GM21723 (cell line): ENCODE measurements at regions not wholly inside any gene's neighbourhood (a gene's known extent, or its start where the extent isn't known, plus 50 kb on each side); places are given as distances from the start of the nearest gene placed in this dataset.
"Not testable (repeated sequence)": the region's sequence is repeated elsewhere in the genome, so short reads cannot be mapped to it uniquely, and the experiment has no call there.

Experiments
- ATAC-seq: cut with Tn5 transposase; IDR thresholded peaks from one replicate; pipeline ENCODE4 v1.9.1; 2021; ENCODE audit warnings: mild to moderate bottlenecking, moderate library complexity; ENCODE audit not compliant: unreplicated experiment

DNA sequence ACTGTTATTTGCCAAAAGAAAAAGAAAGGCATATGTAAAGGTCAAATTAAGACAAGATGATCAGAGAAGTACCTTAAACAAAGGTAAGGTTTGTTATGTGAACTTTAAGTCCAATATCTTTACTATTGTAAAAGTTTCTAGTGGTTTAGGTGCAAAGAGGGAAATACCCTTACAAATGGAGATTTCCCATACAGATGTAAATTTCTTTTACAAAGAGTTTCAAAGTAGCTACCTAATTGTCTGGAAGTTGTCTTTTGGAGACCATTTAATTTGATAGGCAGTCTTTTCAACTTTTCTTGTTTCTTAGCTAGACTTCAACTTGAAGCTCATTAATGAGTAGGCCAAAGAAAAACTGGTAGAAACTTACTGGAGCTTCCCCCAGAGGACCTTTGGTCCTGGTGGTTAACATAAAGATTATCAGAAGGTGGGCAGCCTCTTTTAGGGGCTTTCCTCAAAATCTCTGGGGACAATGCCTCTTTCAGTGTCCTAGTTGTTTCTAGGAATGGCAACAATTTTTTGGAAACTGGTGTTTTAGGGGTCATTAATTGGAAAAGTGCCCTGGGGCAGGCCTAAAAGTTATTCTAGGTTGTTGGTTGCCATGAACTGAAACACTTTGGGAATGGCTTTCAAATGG lies 297.3 kb downstream of the GUCY2F start:
- ATAC-seq = no peak

GRCh38 chrX:109172091-109172602 lies 309.7 kb downstream of the GUCY2F start:
- no peak for ATAC-seq

- no peak for ATAC-seq
Observed at GRCh38 chrX:109155161-109155560, 326.7 kb downstream of the GUCY2F start.

GRCh38 chrX:109144173-109144572 lies 337.7 kb downstream of the GUCY2F start:
- ATAC-seq = not testable (repeated sequence)

DNA sequence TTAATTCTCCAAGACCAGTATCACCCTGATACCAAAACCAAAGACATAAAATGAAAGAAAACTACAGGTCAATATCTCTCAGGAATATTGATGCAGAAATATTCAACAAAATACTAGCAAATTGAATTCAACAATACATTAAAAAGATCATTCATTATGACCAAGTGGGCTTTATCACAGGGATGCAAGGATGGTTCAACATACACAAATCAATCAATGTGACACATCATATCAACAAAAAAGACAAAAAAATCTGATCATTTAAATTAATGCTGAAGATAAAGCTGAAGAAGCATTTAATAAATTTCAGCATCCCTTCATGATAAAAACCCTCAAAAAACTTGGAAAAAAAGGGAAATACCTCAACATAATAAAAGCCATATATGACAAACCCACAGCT lies 341.4 kb downstream of the GUCY2F start:
- ATAC-seq = no peak

DNA sequence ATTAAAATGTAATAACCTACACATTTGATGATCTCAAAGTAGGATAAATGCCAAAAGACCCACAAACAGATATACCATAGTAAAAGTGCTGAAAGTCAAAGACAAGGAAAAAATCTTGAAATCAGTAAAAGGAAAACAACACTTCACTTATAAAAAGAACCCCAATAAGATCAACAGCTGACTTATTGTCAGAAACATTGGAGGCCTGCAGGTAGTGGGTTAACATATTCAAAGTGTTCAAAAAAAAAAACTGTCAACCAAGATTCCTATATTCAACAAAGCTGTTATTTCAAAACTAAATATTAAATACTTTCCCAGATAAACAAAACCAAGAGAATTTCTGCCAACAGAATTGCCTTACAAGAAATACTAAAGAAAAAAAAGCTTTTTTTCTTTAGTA lies 347.1 kb downstream of the GUCY2F start:
- ATAC-seq = no peak

- ATAC-seq = no peak
Observed at GRCh38 chrX:109125304-109125703, 356.6 kb downstream of the GUCY2F start.

DNA sequence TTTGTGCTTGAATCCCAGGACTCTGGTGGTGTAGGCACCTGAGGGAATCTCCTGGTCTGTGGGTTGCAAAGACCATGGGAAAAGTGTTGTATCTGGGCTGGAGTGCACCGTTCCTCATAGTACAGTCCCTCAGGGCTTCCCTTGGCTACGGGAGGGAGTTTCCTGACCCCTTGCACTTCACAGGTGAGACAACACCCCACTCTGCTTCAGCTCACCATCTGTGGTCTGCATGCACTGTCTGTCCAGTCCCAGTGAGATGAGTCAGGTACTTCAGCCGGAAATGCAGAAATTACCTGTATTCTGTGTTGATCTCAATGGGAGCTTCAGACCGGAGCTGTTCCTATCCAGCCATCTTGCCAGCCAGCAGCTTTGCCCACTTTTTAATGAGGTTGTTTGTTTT lies 353.0 kb upstream of the IRS4 start:
- no peak for ATAC-seq

GRCh38 chrX:109077788-109078187 lies 341.4 kb upstream of the IRS4 start:
- ATAC-seq = no peak

- not testable (repeated sequence) for ATAC-seq
Observed at GRCh38 chrX:109054181-109054581, 317.8 kb upstream of the IRS4 start.

DNA sequence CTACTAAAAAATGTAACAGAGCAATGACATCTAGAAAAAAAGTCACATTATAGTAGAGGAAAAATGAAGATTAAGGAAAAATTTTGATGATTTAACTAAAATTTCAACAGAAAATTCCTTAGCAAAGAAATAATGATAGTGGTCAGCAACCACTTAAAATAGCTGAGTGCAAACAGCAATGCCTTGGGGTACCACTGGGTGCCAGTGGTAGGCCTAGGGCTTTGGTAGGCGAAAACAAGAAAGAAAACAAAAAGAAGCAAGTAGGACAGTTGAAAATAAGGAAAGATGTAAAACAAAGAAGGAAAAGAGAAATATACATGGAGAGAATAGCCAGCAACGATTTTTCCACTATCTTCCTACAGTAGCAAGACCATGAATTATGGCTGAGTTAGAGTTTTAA lies 313.5 kb upstream of the IRS4 start:
- ATAC-seq = no peak

GRCh38 chrX:109049416-109049815 lies 313.1 kb upstream of the IRS4 start:
- ATAC-seq = no peak

DNA sequence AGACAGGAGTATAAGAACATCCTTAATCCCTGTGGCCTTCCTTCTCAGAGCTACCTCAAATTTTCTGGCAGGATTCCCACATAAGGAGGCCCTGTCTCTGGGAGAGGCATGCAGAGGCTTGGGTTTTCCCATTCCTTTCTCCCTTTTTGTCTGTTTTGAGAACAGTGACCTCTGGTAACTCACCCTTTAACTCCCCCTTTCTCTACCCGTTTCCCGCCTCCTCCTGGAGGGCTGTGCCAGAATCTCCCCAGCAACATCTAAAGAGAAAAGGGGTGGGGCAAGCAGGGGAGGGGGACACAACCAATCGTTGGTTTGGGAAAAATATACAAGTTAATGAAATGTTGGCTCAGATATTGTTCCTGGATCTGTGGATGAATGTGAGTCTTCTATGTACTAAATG lies 303.7 kb upstream of the IRS4 start:
- ATAC-seq = no peak

DNA sequence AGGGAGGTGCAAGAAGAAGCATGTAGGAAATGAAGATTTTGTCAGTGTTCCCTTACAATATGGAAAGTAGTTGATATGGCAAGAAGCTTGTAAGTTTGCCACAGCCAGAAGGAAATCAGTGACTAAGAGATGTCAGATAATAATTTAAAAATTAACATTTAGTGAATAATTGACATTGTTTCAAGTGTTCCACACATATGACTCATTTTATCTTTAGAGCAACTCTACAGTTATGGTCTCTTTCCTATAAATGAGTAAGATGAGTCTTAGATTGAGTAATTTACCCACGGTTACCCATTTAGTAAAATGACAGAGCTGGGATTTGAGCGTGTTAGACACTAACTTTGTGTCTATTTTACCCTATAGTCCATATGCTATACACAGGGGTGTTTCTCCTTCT lies 300.3 kb upstream of the IRS4 start:
- no peak for ATAC-seq

DNA sequence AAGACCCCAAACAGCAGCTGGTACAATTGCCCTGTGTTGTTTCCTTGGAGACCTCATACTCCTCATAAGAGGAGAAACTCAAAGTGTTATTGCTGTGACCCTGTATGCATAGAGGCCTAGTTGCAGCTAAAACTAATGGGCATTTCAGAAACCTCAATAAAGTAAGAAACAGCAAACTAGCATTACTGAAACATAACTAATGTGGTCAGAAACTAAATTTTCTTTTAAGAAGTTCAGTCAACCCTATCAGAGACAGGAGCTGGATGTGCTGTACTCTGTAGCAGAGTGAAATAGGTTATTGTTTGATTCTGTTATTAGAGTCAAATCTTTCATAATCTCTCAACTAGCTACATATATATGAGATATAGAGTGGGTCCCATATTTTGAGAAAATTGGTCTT lies 257.5 kb upstream of the IRS4 start:
- ATAC-seq = no peak

DNA sequence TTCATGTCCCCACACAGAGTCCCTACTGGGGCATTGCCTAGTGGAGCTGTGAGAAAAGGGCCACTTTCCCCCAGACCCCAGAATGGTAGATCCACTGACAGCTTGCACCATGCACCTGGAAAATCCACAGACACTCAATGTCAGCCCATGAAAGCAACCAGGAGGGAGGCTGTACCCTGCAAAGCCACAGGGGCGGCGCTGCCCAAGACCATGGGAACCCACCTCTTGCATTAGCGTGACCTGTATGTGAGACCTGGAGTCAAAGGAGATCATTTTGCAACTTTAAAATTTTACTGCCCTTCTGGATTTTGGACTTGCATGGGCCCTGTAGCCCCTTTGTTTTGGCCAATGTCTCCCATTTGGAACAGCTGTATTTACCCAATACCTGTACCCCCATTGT lies 236.5 kb upstream of the IRS4 start:
- ATAC-seq = not testable (repeated sequence)

DNA sequence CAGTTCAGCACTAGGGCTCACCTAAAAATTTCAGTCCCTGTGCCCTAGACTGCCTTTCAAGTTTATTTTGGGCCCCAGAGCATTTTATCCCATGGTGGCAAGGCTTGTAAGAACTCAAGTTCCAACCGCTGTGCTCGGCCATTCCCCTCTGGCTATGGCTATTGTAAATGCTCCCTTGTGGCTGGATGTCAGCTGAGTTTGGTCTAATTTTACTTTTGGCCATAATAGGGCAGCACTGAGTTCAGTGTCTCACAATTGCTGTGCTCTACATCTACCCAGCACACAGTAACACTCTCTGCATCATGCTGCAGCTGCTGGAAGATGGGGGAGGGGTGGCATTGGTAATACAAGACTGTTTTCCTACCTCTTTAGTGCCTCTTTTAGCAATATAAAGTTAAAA lies 210.8 kb upstream of the IRS4 start:
- ATAC-seq = no peak

- ATAC-seq = no peak
Observed at GRCh38 chrX:108946531-108946930, 210.2 kb upstream of the IRS4 start.

DNA sequence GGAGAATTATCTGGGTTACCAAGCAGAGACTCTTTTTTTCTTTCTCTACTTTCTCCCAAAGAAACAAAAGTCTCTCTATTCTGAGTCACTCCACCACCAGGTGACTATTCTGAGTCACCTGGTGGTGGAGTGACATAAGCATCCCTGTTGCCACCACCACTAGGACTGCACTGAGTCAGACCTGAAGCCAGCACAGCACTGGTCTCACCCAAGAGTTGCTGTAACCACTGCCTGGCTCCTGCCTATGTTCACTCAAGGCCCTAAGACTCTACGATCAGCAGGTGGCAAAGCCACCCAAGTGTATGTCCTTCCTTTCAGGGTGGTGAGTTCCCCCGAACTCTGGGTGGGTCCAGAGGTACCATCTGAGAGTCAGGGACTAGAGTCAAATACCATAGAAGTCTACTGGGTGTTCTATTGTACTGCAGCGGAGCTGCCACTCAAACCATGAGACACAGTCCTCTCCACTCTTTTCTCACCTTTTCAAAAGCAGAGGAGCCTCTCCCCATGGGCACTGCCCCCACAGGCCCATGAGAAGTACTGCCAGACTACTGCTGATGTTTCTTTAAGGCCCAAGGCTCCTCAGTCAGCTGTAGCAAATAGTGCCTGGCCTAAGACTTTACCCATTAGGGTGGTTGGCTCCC lies 209.6 kb upstream of the IRS4 start:
- ATAC-seq = no peak

DNA sequence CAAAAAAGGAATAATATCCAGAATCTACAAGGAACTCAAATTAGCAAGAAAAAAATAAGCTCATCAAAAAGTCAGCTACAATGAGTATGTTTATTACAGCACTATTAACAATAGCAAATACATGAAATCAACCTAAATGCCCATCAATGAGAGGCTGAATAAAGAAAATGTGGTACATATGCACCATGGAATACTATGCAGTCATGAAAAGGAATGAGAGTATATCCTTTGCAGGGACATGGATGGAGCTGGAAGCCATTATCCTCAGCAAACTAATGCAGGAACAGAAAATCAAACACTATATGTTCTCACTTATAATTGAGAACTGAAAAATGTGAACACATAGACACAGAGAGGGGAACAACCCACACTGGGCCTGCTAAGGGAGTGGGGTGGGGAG lies 178.4 kb upstream of the IRS4 start:
- no peak for ATAC-seq

GRCh38 chrX:108903831-108904230 lies 167.5 kb upstream of the IRS4 start:
- ATAC-seq = not testable (repeated sequence)

DNA sequence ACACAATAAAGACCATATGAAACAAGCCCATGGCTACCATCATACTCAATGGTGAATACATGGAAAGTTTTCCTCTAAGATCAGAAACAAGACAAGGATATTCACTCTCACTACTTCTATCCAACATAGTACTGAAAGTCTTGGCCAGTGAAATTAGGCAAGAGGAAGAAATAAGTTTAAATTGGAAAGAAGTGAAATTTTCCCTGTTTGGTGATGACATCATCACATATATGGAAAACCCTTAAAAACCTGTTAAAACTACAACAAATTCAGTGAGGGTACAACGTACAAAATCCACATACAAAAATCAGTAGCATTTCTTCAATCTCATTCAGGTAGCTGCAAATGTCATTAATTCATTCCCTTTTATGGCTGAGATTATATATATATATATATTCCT lies 164.0 kb upstream of the IRS4 start:
- ATAC-seq = no peak

DNA sequence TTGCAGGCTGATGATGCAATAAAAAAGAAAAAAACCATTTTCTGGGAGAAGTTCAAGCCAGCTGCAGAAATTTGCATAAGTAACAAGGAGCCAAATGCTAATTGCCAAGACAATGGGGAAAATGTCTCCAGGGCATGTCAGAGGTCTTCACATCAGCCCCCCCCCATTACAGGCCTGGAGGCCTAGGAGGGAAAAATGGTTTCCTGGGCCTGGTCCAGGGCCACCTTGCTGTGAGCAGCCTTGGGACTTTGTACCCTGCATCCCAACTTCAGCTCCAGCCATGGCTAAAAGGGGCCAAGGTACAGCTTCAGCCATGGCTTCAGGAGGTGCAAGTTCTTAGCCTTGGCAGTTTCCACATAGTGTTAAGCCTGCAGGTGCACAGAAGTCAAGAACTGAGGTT lies 160.0 kb upstream of the IRS4 start:
- not testable (repeated sequence) for ATAC-seq
